Stimulated activated CD4-positive, alpha-beta T cell treated with anti-CD3 and anti-CD28 coated beads, TNF-alpha, amount 100 ng/mL, for 1 hour (primary cell): ENCODE measurements at regions not wholly inside any gene's neighbourhood (a gene's known extent, or its start where the extent isn't known, plus 50 kb on each side); places are given as distances from the start of the nearest gene placed in this dataset.

Experiments used
- DNase-seq, 3 donors: peaks; one replicate each; pipeline ENCODE4 v3.0.0-alpha.2; 2020; ENCODE audit warnings: low read depth in 3 of 3, low spot score in 1 of 3

- no peak for DNase-seq
Measured at GRCh38 chr2:238697193-238698071, 150.5 kb upstream of the TWIST2 start.

GRCh38 chr2:238698072-238698352 is 149.9 kb upstream of the TWIST2 start:
- no peak for DNase-seq

GRCh38 chr2:238698451-238699306 is 149.2 kb upstream of the TWIST2 start:
- DNase-seq: no peak

GRCh38 chr2:238699307-238700116 is 148.4 kb upstream of the TWIST2 start:
- DNase-seq: no peak

GRCh38 chr2:238700117-238700457 is 147.8 kb upstream of the TWIST2 start:
- no peak for DNase-seq

- no peak for DNase-seq
Measured at GRCh38 chr2:238700506-238701340, 147.2 kb upstream of the TWIST2 start.

- no peak for DNase-seq
Measured at GRCh38 chr2:238701341-238702206, 146.3 kb upstream of the TWIST2 start.

- DNase-seq: no peak
Measured at GRCh38 chr2:238702276-238703052, 145.4 kb upstream of the TWIST2 start.

- DNase-seq: no peak
Measured at GRCh38 chr2:238703053-238703415, 144.9 kb upstream of the TWIST2 start.

GRCh38 chr2:238703436-238703835 is 144.4 kb upstream of the TWIST2 start:
- no peak for DNase-seq

- no peak for DNase-seq
Measured at GRCh38 chr2:238704471-238705225, 143.2 kb upstream of the TWIST2 start.

- no peak for DNase-seq
Measured at GRCh38 chr2:238706163-238706562, 141.7 kb upstream of the TWIST2 start.

GRCh38 chr2:238706673-238707072 is 141.2 kb upstream of the TWIST2 start:
- no peak for DNase-seq

- DNase-seq: no peak
Measured at GRCh38 chr2:238709325-238710025, 138.4 kb upstream of the TWIST2 start.

- no peak for DNase-seq
Measured at GRCh38 chr2:238710032-238710735, 137.7 kb upstream of the TWIST2 start.

GRCh38 chr2:238710787-238711186 is 137.1 kb upstream of the TWIST2 start:
- DNase-seq: no peak

GRCh38 chr2:238711346-238711745 is 136.5 kb upstream of the TWIST2 start:
- DNase-seq: no peak
